ENCODE measurements at regions not wholly inside any gene's neighbourhood (a gene's known extent, or its start where the extent isn't known, plus 50 kb on each side); places are given as distances from the start of the nearest gene placed in this dataset.

DNA sequence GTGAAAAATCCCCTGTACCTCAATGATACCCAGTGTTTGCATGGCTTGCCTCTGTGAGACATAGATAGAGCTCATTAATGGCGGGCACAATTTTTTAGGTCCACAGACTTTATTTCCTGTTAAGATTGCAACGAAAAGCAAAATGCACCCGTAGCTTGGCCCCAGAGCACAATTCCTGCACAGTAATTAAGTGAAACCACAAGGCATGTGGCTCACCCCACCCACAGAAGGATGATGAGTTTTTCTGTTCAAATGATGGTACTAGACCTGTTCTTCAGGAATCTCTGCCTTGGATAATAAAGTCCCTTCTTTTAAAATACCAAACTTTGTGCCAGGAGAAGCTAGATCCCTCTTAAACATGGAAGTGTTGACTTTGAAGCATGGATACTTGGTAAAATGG is 738.1 kb downstream of the QKI start:
- no peaks in the 10 kb centered on the region for H3K27me3 ChIP-seq
- H3K4me1 ChIP-seq: peaks cover 6% of the 10 kb centered on the region
- no peaks in the 10 kb centered on the region for H3K36me3 ChIP-seq
- TF ChIP-seq, protein P1, sequence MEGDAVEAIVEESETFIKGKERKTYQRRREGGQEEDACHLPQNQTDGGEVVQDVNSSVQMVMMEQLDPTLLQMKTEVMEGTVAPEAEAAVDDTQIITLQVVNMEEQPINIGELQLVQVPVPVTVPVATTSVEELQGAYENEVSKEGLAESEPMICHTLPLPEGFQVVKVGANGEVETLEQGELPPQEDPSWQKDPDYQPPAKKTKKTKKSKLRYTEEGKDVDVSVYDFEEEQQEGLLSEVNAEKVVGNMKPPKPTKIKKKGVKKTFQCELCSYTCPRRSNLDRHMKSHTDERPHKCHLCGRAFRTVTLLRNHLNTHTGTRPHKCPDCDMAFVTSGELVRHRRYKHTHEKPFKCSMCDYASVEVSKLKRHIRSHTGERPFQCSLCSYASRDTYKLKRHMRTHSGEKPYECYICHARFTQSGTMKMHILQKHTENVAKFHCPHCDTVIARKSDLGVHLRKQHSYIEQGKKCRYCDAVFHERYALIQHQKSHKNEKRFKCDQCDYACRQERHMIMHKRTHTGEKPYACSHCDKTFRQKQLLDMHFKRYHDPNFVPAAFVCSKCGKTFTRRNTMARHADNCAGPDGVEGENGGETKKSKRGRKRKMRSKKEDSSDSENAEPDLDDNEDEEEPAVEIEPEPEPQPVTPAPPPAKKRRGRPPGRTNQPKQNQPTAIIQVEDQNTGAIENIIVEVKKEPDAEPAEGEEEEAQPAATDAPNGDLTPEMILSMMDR (IDR thresholded peaks at IDR 0.05): no peak
- TF ChIP-seq POLR2A (IDR thresholded peaks at IDR 0.05) (no peak), EP300 (IDR thresholded peaks at IDR 0.05) (no peak)
- no peak overlapping the region for H3K4me3 ChIP-seq
- WGBS: 25% methylated on average over 3 of the region's 3 CpGs
- no peak for DNase-seq (ENCODE audit: low spot score in 2 of 2)
- H3K27ac ChIP-seq: no peak overlapping the region
- H3K9me3 ChIP-seq: no peaks in the 10 kb centered on the region

DNA sequence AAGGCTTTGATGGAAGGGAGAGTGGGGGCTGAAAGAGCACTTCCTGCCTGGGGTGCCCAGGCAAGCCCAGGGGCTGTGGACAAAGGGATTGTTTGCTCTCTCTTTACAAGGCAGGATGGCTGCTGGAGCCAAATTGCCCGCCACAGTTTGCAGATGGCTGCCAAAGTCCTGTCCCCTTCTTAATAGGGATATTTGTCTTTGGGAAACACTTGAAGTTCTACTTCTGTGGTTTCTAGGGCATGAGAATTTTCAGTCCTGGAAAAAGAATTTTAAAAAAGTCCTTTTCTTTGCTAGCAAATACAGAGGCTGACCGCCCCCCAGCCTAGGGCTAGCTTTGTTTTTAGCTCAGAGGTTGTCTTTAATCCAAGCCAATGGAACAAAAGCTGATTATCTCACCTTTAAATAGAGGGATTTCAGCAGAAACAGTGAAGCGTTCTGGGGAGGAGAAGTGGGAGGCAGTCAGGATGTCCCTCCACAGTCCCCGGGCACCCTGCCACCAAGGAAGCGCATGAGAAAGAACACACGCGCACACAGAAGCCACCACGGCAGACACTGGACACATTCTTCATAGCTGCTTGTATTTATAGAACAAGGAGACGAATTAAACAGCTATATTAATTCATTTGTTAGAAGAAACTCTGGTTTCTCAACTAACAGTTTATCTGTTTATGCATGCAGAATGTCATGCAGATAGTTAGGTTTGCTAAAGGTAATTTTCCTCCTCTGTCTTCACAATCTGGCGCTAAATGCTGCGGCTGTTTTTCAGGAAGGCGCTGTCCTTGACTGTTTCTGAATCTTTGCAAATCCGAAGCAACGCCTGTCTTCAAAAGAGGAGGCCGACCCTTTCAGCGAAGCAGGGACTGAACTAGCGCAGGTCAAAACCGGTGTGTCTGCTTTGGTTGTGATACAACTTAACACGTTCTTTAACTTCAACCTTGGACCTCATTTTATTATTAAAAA is 736.9 kb downstream of the QKI start:
- no peaks in the 10 kb centered on the region for H3K36me3 ChIP-seq
- TF ChIP-seq POLR2AphosphoS5 (IDR thresholded peaks at IDR 0.05) (no peak), POLR2A (IDR thresholded peaks at IDR 0.05) (no peak)
- H3K9me3 ChIP-seq: no peaks in the 10 kb centered on the region
- no peak overlapping the region for H3K4me3 ChIP-seq
- peaks cover 6% of the 10 kb centered on the region for H3K4me1 ChIP-seq
- no peak for DNase-seq (ENCODE audit: low spot score in 2 of 2)
- 72% methylated on average over 19 of the region's 19 CpGs for WGBS
- H3K27ac ChIP-seq: no peak overlapping the region
- no peaks in the 10 kb centered on the region for H3K27me3 ChIP-seq

DNA sequence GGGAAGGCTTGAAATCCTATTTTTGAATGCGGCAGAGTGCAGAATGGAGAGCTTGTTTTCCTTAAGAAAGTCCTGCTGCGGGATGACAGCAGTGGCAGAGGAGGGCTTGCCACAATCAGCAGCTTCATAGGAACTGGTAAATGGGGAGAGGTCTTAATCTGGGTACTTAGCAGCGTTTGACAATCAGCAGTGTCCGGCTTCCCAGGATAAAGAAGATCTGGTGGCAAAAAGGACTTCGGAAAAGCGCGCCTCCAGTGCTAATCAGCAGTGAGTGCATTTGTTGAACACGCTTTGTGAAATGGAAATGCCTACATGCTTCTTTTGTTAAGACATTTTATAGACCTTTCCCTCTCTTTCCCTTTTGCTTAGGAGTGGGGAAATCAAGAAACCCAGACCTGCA is 735.7 kb downstream of the QKI start:
- no peak for DNase-seq (ENCODE audit: low spot score in 2 of 2)
- TF ChIP-seq POLR2A (IDR thresholded peaks at IDR 0.05) (no peak), EP300 (IDR thresholded peaks at IDR 0.05) (no peak), POLR2AphosphoS5 (IDR thresholded peaks at IDR 0.05) (no peak)
- TF ChIP-seq, protein P1 (IDR thresholded peaks at IDR 0.05): no peak
- 92% methylated on average over 8 of the region's 8 CpGs for WGBS

DNA sequence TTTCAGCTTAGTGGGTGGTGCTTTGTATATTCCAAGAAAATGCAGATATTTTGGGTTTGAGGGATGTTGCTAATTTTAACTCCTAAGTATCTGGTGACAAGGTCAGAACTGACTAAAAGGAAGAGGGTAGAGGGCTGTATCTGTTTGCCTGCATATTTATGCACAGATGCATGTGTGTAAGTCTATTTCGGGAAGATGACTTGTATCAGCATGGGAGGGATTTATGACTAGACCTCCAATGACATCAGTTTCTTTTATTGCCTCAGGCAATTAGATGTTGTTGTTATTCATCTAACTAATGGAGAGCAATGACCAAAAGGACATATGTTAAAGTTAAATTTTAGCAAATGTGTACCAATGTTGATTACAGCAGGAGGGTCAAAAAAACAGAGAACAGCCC is 734.3 kb downstream of the QKI start:
- Histone ChIP-seq H3K9me3 (no peaks in the 10 kb centered on the region), H3K4me3 (no peak overlapping the region), H3K4me1 (peaks cover 6% of the 10 kb centered on the region), H3K27me3 (no peaks in the 10 kb centered on the region), H3K27ac (no peak overlapping the region), H3K36me3 (no peaks in the 10 kb centered on the region)
- no peak for DNase-seq (ENCODE audit: low spot score in 2 of 2)
- WGBS: 67% methylated on average over 1 of the region's 1 CpG
- TF ChIP-seq EP300 (IDR thresholded peaks at IDR 0.05): no peak
- no peak for TF ChIP-seq POLR2A (IDR thresholded peaks at IDR 0.05)

More for the DNA sequence above, 735.7 kb downstream of the QKI start:
- no peak overlapping the region for H3K27ac ChIP-seq
- no peaks in the 10 kb centered on the region for H3K36me3 ChIP-seq
- no peaks in the 10 kb centered on the region for H3K27me3 ChIP-seq
- peaks cover 6% of the 10 kb centered on the region for H3K4me1 ChIP-seq
- H3K9me3 ChIP-seq: no peaks in the 10 kb centered on the region
- H3K4me3 ChIP-seq: no peak overlapping the region

DNA sequence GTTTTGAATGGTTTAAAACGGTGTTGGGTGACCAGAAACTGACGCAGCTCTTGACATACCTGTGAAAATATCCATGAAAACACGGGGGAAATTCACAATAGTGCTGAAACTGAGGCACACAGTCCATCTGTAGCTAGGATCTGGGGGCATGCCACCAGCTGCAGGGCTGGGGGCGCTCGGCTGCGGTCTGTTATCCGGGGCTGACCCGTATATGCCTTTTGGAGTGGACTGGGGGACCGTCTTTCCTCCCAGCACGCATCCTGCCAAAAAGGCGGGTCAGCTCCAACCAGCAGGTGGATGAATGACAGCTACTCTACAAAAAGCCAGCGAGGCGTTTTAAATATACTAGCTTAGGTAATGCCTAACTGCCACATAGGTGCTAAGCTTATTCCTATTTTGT is 729.8 kb downstream of the QKI start:
- H3K36me3 ChIP-seq: no peaks in the 10 kb centered on the region
- no peak for DNase-seq (ENCODE audit: low spot score in 2 of 2)
- H3K4me1 ChIP-seq: no peaks in the 10 kb centered on the region
- H3K9me3 ChIP-seq: no peaks in the 10 kb centered on the region
- TF ChIP-seq, protein P1 (IDR thresholded peaks at IDR 0.05): no peak
- no peak for TF ChIP-seq EP300 (IDR thresholded peaks at IDR 0.05)
- TF ChIP-seq POLR2AphosphoS5 (IDR thresholded peaks at IDR 0.05): no peak
- no peak for TF ChIP-seq POLR2A (IDR thresholded peaks at IDR 0.05)
- WGBS: 94% methylated on average over 13 of the region's 13 CpGs
- H3K27ac ChIP-seq: no peak overlapping the region
- no peaks in the 10 kb centered on the region for H3K27me3 ChIP-seq
- no peak overlapping the region for H3K4me3 ChIP-seq

DNA sequence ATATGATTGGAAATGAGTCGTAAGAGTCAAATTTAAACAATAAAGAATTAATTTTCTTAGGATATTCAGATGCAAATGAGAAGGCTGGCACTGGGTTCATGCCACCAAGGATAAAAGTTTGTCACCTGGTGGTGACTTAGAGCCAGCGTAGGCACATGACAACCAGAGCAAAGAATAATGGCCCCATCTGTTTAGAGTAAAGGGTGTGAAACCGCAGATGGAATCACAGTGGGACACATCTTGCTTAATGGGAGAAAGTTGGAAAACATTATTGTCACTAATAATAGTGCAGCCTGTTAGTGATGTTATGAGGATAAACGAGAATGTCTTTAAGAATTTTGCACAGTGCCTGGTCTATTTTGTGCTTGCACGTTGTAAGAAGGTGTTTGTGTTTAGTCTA is 727.8 kb downstream of the QKI start:
- Histone ChIP-seq H3K36me3 (no peaks in the 10 kb centered on the region), H3K27ac (no peak overlapping the region), H3K4me3 (no peak overlapping the region), H3K4me1 (no peaks in the 10 kb centered on the region), H3K27me3 (no peaks in the 10 kb centered on the region), H3K9me3 (no peaks in the 10 kb centered on the region)
- no peak for DNase-seq (ENCODE audit: low spot score in 2 of 2)
- WGBS: 68% methylated on average over 5 of the region's 5 CpGs
- TF ChIP-seq EP300 (IDR thresholded peaks at IDR 0.05) (no peak), POLR2AphosphoS5 (IDR thresholded peaks at IDR 0.05) (no peak), POLR2A (IDR thresholded peaks at IDR 0.05) (no peak)
- TF ChIP-seq, protein P1 (IDR thresholded peaks at IDR 0.05): no peak
